ENCODE measurements at regions not wholly inside any gene's neighbourhood (a gene's known extent, or its start where the extent isn't known, plus 50 kb on each side); places are given as distances from the start of the nearest gene placed in this dataset.

- TF ChIP-seq CTCF (IDR thresholded peaks at IDR 0.05) (no peak), POLR2A (IDR thresholded peaks at IDR 0.05; ENCODE audit: low read length) (no peak), NR3C1 (IDR thresholded peaks at IDR 0.05) (no peak), ELK1 (IDR thresholded peaks at IDR 0.05; ENCODE audit: low read depth, low read length) (no peak), MYC (IDR thresholded peaks at IDR 0.05; ENCODE audit: borderline replicate concordance, low read length) (no peak), KDM5A (IDR thresholded peaks at IDR 0.05) (no peak), HDAC2 (IDR thresholded peaks at IDR 0.05) (no peak), POLR2AphosphoS2 (conservative IDR thresholded peaks at IDR 0.05; ENCODE audit: low read length) (no peak), PBX3 (IDR thresholded peaks at IDR 0.05) (no peak), MAFK (IDR thresholded peaks at IDR 0.05; ENCODE audit: partially characterized antibody) (no peak), MAX (IDR thresholded peaks at IDR 0.05) (no peak), TFCP2L1 (CRISPR knock-in tag; IDR thresholded peaks at IDR 0.05) (no peak)
These were observed 650.2 kb upstream of the SLC39A10 start for GRCh38 chr2:195006856-195007255.
